HEK293T (cell line): ENCODE measurements at regions not wholly inside any gene's neighbourhood (a gene's known extent, or its start where the extent isn't known, plus 50 kb on each side); places are given as distances from the start of the nearest gene placed in this dataset.

Experiments
- ARNT ChIP-seq: fragments of 450-650 bp; IDR thresholded peaks from 2 replicates; pipeline ENCODE4 v1.6.1; 2017; ENCODE audit warnings: mild to moderate bottlenecking
- FOXM1 ChIP-seq: fragments of 450-650 bp; IDR thresholded peaks from 2 replicates; pipeline ENCODE4 v1.6.1; 2017; ENCODE audit warnings: mild to moderate bottlenecking, borderline replicate concordance
- SP1 ChIP-seq: fragments of 450-650 bp; IDR thresholded peaks from 2 replicates; pipeline ENCODE4 v1.6.1; 2017

DNA sequence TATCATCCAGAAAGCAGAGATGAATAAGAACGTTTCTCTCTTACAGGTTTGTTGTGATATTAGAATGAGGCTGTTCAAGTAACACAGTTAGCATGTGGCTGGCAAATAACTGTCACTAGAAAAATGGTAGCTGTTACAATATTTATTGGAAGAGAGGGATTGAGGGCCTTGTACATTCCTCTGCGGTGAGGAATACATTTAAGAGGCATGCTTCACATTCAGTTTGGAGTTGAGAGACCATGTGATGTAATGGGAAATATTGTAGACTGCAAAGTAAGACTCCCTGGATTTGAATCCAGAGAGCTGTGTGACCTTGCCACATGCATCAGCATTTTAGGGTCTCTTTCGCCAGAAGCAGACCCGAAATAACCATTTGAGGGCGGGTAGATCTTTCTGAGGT is 104.8 kb upstream of the KIT start:
- TF ChIP-seq FOXM1 (no peak), SP1 (no peak), ARNT (no peak)
